Retina (tissue), 1 donor: ENCODE measurements at regions not wholly inside any gene's neighbourhood (a gene's known extent, or its start where the extent isn't known, plus 50 kb on each side); places are given as distances from the start of the nearest gene placed in this dataset.
"Not testable (repeated sequence)": the region's sequence is repeated elsewhere in the genome, so short reads cannot be mapped to it uniquely, and the experiment has no call there.

ENCODE experiments used
- DNase-seq: peaks from one replicate; pipeline ENCODE4 v3.0.0-alpha.2; 2016

DNA sequence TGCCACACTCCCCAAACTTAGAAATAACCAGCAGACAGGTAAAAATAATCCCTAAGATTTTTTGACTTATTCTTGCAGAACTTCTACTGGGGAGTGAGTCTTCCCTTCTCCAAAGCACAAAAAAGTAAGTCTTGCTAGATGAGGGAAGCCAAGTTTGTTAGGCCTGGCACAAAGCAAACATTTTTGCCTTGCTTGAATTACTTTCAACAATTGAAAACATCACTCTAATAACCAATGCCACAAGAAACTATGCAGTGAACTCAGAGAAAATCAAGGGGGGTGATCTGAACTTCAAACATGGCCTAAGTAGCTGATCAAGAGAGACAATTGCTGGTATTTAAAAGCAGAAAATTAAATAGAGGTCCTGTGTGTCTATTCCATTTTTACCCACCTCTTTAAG lies 123.6 kb upstream of the SLC1A3 start:
- no peak for DNase-seq

DNA sequence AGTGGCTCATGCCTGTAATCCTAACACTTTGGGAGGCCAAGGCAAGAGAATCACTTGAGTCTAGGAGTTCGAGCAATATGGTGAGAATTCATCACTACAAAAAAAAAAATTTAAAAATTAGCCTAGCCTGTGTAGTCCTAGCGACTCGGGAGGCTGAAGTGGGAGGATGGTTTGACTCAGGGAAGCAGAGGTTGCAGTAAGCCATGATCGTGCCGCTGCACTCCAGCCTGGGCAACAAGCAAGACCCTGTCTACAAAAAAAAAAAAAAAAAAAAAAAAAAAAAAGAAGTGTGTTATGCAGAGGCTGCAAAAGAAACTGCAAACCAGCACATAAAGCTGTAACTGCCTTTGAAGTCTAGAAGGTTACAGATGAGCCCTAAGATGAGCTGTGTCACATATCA lies 116.9 kb upstream of the SLC1A3 start:
- no peak for DNase-seq

DNA sequence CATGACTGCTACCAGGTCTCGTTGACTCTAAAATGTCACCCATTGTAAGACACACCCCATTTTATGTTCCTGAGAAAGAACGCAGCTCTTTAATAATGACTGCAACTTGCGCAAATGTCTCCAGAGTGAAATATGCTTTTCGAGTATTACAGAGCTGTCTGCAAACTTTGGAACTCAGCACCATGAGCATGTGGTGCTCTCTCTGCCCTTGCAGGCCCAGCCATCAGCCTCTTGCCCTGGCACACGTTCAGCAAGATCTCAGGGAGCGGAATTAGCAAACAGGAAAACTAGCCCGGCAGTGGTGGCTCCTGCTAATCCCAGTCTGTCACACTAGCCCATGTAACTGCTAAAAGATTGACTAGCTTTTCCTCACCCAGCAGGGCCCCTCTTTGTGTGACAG lies 114.5 kb upstream of the SLC1A3 start:
- DNase-seq, result no peak

DNA sequence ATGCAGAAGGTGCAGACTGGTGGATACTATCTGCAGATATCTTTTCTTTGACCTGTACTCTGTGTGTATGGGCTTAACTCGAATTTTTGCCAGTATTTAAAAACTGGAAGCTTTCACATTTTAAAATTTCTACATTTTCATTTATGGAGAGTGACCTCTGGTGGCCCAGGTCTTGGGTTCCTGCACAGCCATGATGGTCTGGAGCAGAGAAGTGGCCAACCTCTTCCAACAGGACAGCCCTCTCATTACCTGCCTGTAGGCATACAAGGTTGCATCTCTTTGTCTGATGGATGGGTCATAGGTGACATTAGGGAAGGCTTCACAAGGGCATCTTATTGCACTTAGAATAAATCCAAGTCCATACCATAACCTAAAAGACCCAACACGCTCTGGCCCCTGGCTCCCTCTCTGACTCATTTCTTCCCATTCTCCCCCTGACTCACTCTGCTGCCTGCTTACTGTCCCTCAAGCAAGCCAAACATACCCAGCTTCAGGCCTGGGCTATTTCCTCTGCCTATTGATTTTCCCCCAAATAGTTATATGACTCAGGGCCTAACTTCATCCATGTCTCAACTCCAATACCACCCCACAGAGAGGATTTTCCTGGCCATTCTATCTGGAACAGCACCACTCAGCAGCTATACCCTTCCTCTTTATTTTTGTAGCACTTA lies 113.3 kb upstream of the SLC1A3 start:
- DNase-seq, result no peak

DNA sequence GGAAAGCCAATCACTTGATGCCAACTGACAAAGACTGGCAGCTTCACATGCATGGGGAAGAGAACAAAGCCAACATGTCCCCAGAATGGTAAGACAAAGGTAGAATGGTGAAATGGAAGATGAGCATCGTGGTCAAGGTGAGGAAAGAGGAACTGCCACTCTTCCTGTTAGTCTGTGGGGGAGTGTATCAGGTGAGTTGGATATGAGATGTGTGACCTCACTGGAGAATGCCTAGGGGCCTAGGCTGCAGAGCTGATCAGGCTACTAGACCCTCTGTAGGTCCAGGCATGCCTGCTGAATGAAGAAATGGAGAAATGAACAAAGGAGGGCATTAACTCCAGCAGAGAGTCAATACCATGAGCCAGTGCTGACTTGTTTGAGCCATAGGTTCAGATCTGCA lies 112.4 kb upstream of the SLC1A3 start:
- DNase-seq, result no peak

DNA sequence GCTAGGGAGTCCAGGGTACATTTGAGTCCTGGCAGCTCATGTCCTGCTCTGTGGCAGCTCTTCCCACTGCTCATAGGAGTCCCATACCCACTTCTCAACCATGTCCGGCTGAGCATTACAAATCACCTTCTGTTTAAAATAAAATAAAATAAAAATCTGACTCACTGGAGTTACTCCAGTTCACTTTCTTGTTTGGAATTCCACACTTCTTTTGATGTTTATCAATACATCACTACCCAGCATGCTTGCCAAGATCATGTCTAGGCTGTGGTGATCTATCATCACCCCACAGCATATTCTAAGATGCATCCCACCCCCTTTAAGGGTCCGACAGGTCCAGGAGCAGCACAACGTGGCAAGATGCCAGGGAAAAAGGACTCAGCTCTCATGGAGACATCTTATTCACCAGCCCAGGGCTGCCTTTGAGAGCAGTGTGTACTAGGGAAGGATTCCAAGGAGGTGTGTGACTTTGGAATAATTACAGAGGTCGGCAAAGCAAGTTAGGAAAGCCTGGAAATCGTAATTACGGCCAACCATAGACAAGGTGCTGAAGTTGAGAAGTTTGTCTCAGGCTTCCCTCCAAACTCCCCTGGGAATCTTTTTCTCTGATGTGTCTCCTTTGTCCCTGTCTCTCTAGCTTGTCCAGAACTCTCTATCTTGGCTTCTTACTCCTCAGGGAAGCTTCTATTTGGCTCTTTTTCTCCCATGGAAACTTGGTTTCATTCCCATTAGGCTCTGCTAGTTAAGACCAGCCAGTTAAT lies 111.4 kb upstream of the SLC1A3 start:
- no peak for DNase-seq

DNA sequence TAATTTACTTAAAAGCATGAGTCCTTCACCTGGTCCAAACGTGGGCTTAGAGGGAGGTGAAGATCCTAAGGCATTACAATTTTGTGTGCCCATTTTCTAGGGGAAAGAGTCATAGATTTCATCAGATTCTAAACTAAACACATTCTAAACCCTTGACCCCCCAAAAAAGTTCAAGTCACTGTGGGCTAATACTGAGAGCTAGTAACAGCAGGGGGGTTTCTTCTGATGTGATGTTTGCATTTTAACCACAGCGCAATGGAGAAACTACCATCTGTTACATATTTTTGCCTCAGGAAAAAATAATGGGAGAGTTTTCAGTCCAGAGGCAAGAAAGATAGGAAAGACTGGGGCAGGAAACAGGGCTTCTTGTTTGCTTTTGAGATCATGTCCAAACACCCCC lies 110.8 kb upstream of the SLC1A3 start:
- no peak for DNase-seq

DNA sequence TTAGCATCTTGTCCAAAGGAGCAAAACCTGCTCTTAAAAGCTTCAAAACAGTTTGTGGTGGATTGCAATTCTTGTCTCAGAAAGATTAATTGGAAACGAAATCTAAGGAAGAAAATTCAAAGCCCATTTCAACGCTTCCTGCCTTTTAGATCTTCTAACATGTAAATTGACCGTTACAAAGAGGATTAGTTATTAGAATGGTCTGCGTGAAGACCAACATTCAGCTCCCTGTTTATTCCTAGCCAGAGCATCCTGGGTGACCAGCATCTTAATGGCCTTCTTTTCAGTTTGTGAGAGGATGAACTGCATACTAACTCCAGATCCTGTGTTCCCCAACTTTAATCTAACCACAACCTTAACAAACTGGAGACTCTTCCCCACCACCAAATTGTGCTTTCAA lies 109.9 kb upstream of the SLC1A3 start:
- no peak for DNase-seq

DNA sequence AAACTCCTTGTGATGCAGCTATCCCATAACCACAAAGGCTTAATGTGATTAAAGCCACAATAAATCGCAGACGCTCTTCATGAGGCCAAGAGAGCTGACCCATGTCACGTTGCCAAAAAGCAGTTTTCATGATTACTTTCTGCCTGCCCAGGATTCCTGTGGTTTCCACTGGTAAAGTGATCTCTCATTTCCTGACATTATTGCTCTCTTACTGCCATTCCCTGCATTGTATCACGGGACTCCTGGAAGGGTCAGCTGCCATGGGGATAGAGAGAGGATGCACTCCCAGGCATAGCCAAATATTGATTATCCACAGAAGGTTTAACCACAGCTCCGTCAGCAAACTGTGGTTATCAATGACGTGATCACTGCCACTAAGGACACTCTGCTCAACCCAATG lies 103.8 kb upstream of the SLC1A3 start:
- DNase-seq, result no peak

DNA sequence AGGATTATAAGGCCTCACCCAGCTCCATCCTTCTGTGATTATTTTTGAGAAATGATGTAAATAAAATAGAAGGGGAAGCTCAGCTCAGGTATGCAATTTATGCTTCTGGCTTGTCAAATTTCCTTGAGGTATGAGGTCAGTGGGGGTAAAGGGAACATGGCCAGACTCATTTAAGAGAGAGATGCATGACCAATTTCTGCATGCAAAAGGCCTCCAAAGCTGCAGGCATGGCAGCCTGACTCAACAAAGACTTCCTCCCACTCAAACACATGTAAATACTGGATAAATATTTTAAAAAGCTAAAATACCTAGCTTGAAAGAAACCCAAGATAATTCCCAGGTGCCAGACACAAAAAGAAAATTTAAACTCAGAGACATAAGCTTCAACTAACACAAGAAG lies 101.4 kb upstream of the SLC1A3 start:
- no peak for DNase-seq

DNA sequence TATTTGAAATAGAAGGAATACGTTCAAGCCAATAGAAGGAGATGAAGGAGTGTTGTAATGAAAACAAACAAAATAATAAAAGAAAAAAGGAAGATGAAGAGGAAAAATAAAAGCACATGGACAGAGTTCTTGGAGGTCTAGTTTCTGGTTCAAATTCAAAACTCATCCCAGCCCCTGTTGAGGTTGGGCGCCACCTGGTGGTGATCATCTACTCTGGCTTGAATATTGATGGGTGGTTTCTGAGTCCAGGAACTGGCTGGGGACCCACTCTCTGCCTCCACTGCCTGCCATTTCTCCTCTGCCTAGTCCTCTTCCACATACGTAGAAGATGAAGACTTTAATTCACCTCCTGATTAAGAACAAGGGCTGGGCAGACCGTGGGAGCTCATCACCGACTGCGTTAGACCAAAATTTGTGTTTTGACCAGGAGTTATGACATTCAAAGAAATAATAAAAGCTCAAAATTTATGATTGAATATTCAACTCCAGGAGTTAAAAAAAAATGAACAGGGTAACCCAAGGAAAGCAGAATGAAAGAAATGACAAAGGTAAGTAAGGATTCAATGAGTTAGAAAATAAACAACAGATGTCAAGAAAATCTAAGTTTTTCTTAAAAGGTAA lies 99.0 kb upstream of the SLC1A3 start:
- DNase-seq, result peak; percentile 54

DNA sequence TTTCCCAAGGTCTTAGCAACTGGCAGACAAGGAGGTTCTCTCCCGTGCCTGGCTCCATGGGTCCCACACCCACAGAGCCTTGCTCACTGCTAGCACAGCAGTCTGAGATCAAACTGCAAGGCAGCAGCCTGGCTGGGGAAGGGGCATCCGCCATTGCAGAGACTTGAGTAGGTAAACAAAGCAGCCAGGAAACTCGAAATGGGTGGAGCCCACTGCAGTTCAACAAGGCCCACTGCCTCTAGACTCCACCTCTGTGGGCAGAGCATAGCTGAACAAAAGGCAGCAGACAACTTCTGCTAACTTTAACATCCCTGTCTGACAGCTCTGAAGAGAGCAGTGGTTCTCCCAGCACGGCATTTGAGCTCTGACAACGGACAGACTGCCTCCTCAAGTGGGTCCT lies 98.1 kb upstream of the SLC1A3 start:
- DNase-seq, result not testable (repeated sequence)

DNA sequence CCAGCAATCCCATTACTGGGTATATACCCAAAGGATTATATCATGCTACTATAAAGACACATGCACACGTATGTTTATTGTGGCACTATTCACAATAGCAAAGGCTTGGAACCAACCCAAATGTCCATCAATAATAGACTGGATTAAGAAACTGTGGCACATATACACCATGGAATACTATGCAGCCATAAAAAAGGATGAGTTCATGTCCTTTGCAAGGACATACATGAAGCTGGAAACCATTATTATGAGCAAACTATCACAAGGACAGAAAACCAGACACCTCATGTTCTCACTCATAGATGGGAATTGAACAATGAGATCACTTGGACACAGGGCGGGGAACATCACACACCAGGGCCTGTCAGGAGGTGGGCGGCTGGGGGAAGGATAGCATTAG lies 92.8 kb upstream of the SLC1A3 start:
- not testable (repeated sequence) for DNase-seq

DNA sequence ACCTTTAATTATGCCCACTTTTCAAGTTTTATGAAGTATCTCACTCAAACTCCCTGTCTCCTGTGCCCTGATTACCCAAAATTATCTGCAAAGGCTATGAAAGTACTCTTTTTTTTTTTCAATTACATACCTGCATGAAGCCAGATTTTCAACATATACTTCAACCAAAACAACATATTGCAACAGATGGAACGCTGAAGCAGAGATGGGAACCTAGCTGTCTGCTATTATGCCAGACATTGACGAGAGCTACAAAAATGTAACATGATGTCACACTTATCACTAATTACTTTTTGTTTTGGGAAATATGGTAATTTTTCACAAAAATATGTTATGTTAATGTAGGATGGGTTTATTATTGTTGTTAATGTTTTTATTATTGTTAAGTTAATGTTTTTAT lies 86.5 kb upstream of the SLC1A3 start:
- no peak for DNase-seq

DNA sequence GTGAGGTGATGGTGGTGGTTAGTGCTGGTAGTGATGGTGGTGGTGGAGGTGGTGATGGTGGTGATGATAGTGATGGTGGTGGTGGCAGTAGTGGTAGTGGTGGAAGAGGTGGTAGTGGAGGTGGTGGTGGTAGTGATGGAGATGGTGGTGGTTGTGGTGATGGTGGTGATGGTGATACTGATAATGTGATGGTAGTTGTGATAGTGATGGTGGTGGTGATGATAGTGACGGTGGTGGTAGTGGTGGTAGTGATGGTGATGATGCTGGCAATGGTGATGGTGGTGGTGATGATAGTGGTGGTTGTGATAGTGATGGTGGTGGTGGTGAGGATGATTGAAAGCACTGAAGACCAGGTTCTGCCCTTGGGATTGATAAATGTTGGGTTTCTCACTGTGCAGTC lies 85.2 kb upstream of the SLC1A3 start:
- no peak for DNase-seq

DNA sequence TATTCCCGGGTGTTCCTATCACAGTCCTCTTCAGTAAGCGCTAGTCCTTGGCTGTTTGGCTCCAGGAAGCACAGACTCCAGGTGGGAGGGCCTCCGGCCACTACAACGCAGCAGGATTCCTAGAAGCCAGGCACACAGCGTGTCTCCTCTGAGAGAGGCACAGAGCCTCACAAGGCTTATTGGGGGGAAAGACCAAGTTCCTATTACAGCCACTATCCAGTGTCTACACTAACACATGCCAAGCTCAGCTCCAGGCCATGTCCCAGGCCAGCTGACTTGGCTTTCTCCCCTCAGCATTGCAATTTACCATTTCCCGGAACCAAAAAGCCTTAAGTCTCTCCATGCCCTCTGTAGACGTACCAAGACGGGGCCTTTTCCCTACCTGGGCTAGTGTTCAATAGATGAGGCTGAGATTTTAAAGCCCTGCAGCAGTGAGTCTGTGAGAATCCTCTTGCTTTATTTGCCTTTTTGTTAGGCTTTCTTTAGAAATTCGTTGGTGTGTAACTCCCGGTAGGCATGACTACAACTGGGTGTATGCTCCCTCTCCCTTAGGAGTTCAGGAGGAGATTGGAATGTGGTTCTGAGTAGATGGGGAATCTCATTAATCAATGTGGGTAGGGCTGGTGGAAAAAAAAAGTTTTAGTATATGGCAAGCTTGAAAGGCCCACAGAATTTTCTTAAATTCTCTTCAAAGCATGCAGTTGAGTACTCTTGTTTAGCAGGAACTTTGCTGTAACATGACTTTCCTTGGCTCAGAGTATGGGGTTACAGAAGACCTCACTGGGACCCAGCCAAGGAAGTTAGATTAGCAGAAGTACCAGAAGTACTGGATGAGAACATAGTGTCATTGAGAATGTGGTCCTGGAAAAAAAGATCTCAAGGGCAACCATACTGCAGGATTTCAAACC lies 84.3 kb upstream of the SLC1A3 start:
- no peak for DNase-seq

DNA sequence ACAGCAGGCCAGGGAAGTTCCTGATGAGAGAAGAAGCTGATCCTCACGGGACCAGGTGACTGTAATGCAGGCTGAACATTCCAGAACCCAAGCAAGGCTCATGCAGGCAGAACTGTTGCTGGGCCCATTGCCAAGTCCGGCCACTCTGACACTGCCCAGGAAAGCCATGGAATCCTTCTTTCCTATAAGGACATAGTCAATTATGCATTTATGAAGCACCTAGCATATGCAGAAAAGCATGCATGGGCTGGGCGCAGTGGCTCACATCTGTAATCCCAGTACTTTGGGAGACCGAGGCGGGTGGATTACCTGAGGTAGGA lies 83.7 kb upstream of the SLC1A3 start:
- DNase-seq, result no peak

DNA sequence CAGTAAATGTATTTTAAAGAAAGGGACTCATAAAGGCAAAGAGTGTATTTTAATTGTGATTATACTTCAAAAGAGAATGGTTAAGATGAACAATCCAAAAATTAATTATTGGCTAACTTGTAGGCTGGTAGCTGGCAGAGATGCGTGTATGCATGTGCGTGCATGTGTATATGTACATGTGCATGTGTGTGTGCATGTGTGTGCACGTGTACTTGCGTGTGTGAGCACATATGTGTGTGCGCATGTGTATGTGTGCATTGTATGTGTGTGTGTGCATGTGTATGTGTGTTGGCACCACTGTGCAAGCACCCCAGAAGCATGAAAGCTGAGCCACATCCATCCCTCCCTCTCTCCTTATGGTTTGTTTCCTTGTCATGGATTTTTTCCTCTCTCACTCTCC lies 83.0 kb upstream of the SLC1A3 start:
- DNase-seq, result no peak

DNA sequence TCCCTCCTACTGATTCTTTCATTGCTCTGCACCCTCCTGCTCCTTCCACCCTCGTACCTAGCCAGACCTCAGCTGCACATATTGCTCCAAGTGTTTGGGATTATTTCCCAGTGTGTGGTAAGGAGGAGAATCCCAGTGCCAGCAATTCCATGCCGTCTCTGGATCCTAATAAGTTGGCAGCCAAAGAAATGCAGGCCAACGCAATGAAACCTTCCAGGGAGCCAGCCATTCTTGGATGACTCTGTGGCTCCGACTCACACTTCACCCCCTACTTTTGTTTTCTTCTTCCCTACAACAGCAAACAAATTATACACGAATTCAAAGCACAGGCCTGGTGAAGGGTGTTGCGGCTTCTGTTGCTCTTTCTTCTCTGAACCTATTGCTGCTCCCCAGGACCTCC lies 82.5 kb upstream of the SLC1A3 start:
- DNase-seq, result no peak

DNA sequence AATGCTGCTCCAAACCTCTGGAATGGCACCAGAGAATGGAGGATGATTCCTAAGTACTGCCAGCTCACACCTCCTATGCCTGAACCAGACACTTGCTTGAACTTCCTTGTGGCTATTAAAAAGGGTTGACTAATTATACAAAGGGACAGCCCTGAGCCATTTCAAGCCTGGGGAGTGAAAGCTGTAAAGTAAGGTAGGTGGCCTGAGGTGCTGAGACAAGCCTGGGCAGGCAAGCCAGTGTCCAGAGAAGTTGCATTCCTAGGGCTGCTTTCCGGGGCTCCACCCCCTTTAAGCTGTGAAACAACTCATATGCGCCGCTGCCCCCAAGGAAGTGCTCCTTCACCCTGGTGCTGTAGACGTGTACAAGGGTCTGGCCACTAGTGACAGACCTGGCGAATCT lies 79.9 kb upstream of the SLC1A3 start:
- DNase-seq, result no peak

DNA sequence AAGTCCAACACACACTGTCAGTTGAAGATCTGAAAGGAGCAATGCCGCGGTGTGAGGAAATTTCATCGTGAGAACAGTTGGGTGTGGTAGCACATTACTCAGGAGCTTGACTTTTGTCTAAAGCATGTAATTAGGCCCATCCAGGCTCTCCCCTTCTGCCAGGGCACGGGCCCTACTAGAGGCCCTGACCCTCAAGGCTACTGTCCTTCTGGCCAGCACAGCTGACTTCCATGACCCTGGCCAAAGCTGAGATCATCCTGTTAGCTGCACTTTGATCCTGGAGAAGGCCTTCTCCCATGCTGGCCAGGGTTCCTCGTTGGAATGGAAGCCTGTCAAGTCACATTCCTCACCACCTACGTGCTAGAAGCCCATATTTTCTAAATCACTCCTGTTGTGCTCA lies 77.8 kb upstream of the SLC1A3 start:
- no peak for DNase-seq

DNA sequence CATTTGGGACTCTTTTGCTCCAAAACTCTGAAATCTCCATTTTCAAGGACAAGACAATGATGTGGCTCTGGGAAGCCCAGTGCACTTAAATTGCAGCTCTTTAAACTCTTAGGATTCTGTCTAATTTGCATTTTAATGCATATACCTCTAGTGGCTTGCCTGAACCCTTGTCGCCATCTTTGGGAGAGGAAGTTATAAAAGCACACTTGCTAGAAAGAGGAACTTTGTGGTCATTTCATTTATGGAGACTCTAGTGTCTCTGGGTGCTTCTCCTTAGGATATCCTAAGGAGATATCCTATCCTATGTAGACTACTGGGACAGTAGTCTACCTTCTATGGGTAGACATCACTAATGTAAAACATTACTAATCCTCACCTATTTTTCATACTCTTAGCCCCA lies 77.3 kb upstream of the SLC1A3 start:
- no peak for DNase-seq

DNA sequence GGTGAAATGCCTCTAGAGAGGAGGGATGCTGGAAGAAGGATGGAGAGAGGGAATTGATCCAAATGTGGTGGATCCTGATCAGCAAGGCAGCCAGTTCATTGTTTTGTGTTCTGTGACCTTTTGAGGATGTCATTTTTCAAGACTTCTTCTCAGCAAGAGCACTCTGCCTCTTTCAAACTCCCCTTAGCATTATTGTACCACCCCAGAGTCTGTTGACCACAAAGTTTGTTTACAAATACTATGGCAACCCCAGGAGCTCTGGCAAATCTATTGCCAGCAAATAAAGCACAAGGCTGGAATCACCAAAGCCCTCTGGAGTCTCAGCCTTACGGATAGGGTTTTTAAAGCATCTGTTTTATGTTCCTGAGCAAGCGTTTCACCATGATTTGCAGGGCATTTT lies 76.2 kb upstream of the SLC1A3 start:
- DNase-seq, result no peak

DNA sequence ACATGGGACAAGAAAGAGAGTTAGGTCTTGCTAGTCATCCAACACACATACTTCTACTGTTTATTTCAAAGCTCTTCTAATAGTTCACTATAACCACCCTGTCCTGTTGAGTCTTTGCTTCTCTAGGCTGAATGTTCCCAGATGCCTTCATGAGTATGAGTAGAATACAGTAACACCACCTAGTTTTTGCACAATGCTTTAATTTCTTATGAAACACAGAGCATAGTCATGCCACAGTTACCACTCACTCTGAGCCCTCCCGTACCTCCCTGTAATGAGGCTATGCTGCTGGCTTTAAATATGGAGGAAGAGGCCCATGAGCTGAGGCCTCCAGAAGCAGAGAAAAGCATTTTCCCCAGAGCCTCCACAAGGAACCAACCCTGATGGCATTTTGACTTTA lies 75.0 kb upstream of the SLC1A3 start:
- no peak for DNase-seq
